ENCODE measurements at regions not wholly inside any gene's neighbourhood (a gene's known extent, or its start where the extent isn't known, plus 50 kb on each side); places are given as distances from the start of the nearest gene placed in this dataset.

- DNase-seq, result no peak
Measured at GRCh38 chr2:163456953-163457743, 278.7 kb downstream of the FIGN start.

GRCh38 chr2:163455815-163456214 lies 280.0 kb downstream of the FIGN start:
- DNase-seq, result no peak

GRCh38 chr2:163453920-163454319 lies 281.9 kb downstream of the FIGN start:
- DNase-seq, result no peak

GRCh38 chr2:163441603-163442002 lies 294.2 kb downstream of the FIGN start:
- DNase-seq, result no peak

GRCh38 chr2:163436963-163437362 lies 298.8 kb downstream of the FIGN start:
- no peak for DNase-seq

GRCh38 chr2:163428187-163428586 lies 307.6 kb downstream of the FIGN start:
- no peak for DNase-seq

- DNase-seq, result no peak
Measured at GRCh38 chr2:163420604-163421003, 315.2 kb downstream of the FIGN start.

GRCh38 chr2:163419000-163419830 lies 316.6 kb downstream of the FIGN start:
- no peak for DNase-seq

GRCh38 chr2:163417596-163418337 lies 318.0 kb downstream of the FIGN start:
- DNase-seq, result no peak

GRCh38 chr2:163414121-163414520 lies 321.7 kb downstream of the FIGN start:
- DNase-seq, result no peak

- DNase-seq, result no peak
Measured at GRCh38 chr2:163407296-163407695, 328.5 kb downstream of the FIGN start.

- no peak for DNase-seq
Measured at GRCh38 chr2:163405298-163405697, 330.5 kb downstream of the FIGN start.

- DNase-seq, result no peak
Measured at GRCh38 chr2:163401481-163401880, 334.3 kb downstream of the FIGN start.

GRCh38 chr2:163397451-163397850 lies 338.4 kb downstream of the FIGN start:
- DNase-seq, result no peak

- no peak for DNase-seq
Measured at GRCh38 chr2:163395602-163396001, 340.2 kb downstream of the FIGN start.

GRCh38 chr2:163389838-163390237 lies 346.0 kb downstream of the FIGN start:
- DNase-seq, result no peak

GRCh38 chr2:163375472-163375871 lies 360.3 kb downstream of the FIGN start:
- no peak for DNase-seq

GRCh38 chr2:163375070-163375469 lies 360.7 kb downstream of the FIGN start:
- no peak for DNase-seq

- DNase-seq, result no peak
Measured at GRCh38 chr2:163374282-163374681, 361.5 kb downstream of the FIGN start.

GRCh38 chr2:163373496-163373895 lies 362.3 kb downstream of the FIGN start:
- no peak for DNase-seq

GRCh38 chr2:163370169-163370886 lies 365.5 kb downstream of the FIGN start:
- DNase-seq, result no peak

- no peak for DNase-seq
Measured at GRCh38 chr2:163369111-163369510, 366.7 kb downstream of the FIGN start.

GRCh38 chr2:163368655-163369054 lies 367.2 kb downstream of the FIGN start:
- DNase-seq, result no peak

Data from NCI-H345 (cell line).